ENCODE measurements at regions not wholly inside any gene's neighbourhood (a gene's known extent, or its start where the extent isn't known, plus 50 kb on each side); places are given as distances from the start of the nearest gene placed in this dataset.

GRCh38 chr12:125530201-125530600 lies 465.0 kb downstream of the AACS start:
- no peak for TF ChIP-seq CTCF (conservative IDR thresholded peaks at IDR 0.05 in 1 of 2, IDR thresholded peaks at IDR 0.05 in 1 of 2; ENCODE audit: extremely low read depth in 1 of 2, insufficient read depth in 1 of 2, low read depth in 1 of 2, low read length in 2 of 2)
- TF ChIP-seq EZH2 (IDR thresholded peaks at IDR 0.05; ENCODE audit: borderline replicate concordance, low read length), result no peak

Measured in mammary epithelial cell (primary cell).